GM21515 (cell line): ENCODE measurements at regions not wholly inside any gene's neighbourhood (a gene's known extent, or its start where the extent isn't known, plus 50 kb on each side); places are given as distances from the start of the nearest gene placed in this dataset.
"Not testable (repeated sequence)": the region's sequence is repeated elsewhere in the genome, so short reads cannot be mapped to it uniquely, and the experiment has no call there.

Experiments
- ATAC-seq: cut with Tn5 transposase; IDR thresholded peaks from one replicate; pipeline ENCODE4 v1.9.1; 2021; ENCODE audit not compliant: unreplicated experiment

- ATAC-seq = not testable (repeated sequence)
These were observed 1997.5 kb upstream of the RAG2 start for GRCh38 chr11:38595359-38596016.

DNA sequence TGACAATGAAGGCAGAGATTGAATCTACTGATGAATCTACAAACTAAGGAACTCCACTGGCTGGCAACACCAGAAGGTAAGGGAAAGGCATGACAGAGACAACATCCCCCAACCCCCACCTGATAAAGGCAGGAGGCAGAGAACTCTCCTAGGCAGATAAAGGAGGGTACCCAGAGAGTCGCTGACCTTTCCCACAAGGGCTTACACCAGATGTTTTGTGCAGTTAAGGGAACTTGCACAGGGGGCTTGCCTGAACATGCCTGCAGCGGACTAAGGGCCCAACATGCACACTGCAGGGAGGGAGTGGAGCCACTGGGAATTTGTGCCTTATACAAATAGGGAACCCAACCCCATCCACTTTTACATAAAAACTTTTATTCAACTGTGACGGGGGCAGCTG, 1996.9 kb upstream of the RAG2 start:
- no peak for ATAC-seq

DNA sequence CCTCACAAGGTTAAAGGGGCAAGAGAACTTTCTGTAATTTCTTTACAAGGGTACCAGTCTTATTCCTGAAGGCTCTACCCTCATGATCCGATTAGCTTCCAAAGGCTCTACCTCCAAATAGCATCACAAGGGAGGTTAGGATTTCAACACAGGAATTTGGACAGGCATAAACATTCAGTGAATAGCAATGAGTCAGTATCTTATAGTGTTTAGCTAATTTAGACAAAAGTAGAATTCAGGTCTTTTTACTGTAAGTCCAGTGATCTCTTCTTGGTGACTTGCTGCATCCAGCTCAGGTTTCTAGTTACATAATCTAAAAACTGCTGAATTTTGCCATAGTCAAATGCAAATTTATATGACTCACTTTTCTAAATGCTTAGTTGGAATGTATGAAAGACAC, 1995.6 kb upstream of the RAG2 start:
- ATAC-seq = no peak

GRCh38 chr11:38582756-38583155, 1984.7 kb upstream of the RAG2 start:
- no peak for ATAC-seq

DNA sequence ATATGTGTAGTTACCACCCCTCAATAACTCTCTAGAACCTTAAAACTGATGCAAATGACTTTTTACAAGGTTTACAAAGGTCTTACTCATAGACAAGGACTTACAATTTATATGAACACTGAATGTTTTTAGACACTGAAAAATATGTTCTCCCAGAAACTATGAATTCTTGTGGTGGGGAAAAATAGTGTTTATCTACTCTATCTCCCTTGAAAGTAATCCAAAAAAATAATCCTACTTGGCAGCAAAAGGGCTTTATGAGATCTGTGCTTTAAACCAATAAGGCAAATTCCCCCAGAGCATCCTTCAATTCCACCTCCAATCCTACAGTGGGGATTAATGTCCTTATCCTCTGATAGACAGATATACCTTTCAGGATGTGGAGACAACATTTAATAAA, 1984.1 kb upstream of the RAG2 start:
- ATAC-seq = no peak

DNA sequence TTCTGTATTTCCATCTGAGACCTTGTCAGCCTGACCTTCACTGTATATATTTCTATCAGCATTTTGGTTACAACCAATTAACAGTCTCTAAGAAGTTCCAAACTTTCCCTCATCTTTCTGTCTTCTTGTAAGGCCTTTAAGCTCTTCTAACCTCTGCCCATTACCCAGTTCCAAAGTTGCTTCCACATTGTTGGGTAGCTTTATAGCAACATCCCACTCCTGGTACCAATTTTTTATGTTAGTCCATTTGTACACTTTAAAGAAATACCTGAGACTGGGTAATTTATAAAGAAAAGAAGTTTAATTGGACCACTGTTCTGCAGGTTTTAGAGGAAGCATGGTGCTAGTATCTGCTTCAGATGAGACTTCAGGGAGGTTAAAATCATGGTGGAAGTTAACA, 1979.7 kb upstream of the RAG2 start:
- no peak for ATAC-seq

GRCh38 chr11:38562562-38562961, 1964.5 kb upstream of the RAG2 start:
- no peak for ATAC-seq

DNA sequence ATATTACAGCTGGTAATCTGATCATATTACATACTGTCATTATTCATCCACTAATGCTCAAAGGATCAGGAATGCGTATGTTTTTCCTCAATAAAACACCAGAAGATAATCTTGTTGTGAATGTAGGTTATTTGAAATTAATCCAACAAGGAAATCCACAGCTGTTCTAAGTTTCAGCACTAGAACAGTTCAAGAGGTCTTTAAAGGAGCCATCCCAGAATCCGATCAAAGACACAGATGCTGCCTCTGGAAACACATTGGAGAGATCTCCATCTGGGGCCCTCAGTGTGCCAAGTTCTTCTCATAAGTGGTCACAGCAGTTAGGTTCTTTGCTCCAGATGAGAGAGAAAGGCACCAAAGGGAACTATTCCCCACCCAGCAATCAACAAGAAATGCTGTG, 1955.1 kb upstream of the RAG2 start:
- no peak for ATAC-seq

- no peak for ATAC-seq
These were observed 1949.4 kb upstream of the RAG2 start for GRCh38 chr11:38547462-38547861.

GRCh38 chr11:38543986-38544385, 1946.0 kb upstream of the RAG2 start:
- ATAC-seq = no peak

DNA sequence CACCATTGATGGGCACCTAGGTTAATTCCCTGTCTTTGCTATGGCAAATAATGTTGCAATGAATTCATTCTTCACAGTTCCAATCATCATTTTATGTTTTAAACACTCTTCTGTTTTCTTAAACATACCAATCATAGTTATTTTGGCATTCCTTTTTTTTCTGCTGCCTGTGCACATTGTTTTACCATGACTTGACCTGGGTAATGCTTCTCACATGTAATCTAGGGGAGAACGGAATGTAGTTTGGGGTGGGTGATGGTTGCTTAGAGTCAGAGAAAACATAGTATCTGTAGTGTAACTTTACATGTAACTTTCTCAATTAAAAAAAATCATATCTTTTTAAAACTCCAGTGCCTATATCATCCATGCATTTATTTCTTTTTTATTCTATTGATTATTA, 1945.3 kb upstream of the RAG2 start:
- no peak for ATAC-seq

DNA sequence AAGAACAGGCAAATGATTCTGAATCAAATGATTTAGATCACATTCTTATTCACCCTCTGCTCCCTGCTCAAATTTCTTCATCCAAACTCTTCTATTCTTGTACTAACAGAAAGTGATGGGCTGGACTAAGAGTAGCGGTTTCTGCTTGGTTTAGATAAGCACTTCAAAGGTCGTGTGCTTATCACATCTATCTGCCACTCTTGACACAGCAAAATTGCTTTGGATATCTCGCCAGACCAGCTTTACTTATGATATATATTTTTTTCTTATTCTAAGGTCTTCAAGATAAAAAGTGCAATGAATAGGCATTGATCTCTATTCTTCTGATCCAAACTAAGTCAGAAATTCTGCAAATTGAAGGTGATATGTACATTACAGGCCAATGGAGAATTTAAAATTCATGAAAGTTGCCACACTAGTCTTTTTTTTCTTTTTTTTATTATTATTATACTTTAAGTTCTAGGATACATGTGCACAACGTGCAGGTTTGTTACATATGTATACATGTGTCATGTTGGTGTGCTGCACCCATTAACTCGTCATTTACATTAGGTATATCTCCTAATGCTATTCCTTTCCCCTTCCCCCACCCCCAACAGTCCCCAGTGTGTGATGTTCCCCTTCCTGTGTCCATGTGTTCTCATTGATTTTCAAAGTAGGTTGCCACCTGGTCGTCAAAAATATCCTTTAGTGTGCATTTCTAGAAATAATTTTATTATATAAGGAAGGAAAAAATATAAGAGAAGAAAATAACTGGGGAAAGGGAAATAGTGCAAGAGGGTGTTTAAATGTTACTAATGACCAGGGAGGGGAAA, 1941.0 kb upstream of the RAG2 start:
- ATAC-seq = no peak

DNA sequence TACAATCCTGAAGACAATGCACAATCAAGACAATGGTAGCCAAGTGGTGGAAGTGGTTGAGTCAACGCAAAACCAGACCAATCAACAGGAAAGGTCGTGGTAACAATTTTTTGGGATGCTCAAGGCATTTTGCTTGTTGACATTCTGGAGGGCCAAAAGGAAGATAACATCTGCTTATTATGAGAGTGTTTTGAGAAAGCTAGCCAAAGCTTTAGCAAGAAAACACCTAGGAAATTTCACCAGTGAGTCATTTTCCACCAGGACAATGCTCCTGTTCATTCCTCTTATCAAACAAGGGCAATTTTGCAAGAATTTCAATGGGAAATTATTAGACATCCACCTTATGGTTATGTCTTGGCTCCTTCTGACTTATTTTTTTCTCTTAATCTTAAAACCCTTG, 1932.2 kb upstream of the RAG2 start:
- no peak for ATAC-seq

DNA sequence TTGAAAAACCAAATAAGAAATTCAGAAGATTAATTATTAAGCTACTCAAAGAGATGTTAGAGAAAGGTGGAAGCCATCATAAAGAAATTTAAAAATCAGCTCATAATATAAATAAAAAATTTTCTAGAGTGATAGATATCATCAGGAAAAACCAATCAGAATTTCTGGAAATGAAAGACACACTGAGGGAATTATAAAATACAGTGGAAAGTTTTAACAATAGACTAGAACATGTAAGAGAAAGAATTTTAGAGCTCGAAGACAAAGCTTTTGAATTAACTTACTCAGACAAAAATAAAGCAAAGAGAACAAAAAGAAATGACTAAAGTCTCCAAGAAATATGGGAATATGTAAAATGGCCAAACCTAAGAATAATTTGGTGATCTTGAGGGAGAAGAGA, 1926.9 kb upstream of the RAG2 start:
- ATAC-seq = no peak

DNA sequence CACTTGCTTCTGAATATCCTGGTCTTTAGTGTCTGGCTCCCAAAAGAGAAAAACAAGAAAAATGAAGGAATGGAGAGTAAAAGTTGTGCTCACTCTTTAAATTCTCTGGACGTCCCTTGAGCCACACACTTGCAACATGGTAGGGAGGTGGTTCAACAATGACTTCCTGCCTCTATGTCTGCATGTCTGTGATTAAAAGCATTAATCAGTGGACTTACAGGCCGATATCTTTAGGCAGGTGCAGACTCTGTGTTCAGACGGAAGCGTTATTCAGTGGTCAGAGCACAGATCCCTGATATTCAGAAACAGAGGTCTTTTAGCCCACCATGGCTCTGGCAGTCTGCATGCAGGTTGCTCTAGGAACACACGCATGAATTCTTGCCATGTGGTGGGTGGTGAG, 1920.0 kb upstream of the RAG2 start:
- no peak for ATAC-seq

DNA sequence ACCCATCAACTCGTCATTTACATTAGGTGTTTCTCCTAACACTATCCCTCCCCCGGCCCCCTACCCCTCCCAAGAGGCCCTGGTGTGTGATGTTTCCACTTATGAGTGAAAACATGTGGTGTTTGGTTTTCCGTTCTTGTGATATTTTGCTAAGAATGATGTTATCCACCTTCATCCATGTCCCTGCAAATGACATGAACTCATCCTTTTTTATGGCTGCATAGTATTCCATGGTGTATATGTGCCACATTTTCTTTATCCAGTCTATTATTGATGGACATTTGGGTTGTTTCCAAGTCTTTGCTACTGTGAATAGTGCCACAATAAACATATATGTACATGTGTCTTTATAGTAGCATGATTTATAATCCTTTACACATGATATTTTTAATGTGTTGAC, 1914.8 kb upstream of the RAG2 start:
- not testable (repeated sequence) for ATAC-seq

- no peak for ATAC-seq
These were observed 1912.0 kb upstream of the RAG2 start for GRCh38 chr11:38510041-38510440.

DNA sequence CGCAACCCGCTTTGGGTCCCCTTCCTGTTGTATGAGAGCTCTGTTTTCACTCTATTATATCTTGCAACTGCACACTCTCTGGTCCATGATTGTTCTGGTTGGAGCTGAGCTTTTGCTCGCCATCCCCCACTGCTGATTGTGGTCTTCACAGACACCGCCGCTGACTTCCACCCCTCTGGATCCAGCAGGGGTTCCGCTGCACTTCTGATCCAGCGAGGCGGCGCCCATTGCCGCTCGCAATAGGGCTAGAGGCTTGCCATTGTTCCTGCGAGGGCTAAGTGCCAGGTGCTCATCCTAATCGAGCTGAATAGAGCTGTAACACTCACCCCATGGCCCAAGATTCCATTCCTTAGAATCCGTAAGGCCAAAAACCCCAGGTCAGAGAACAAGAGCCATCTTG, 1905.8 kb upstream of the RAG2 start:
- ATAC-seq = no peak

DNA sequence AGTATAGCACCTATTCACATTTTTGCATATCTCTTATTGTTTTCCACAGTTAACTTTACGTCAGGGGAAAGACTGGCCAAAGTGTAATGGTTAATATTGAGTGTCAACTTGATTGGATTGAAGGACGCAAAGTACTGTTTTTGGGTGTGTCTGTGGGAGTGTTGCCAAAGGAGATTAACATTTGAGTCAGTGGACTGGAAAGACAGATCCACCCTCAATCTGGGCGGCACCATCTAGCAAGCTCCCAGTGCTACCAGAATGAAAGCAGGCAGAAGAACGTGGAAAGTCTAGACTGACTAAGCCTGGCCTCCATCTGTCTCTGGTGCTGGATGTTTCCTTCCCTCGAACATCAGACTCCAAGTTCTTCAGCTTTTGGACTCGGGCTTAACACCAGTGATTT, 1900.7 kb upstream of the RAG2 start:
- ATAC-seq = no peak

DNA sequence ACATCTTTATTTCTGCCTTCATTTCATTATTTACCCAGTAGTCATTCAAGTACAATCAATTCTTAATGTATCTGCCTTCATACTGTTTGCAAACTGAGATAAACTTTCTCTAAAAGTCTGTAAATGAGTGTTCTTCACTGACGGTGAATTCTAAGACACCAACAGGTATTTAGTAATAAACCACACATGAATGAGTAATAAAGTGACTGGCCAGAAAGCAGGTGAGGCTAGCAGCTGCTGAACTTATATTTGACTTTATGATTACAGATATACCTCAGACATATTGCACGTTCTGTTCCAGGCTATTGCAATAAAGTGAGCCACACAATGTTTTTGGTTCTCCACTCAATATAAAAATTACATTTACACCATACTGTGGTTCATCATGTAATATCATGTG, 1894.0 kb upstream of the RAG2 start:
- no peak for ATAC-seq

GRCh38 chr11:38481391-38481790, 1883.4 kb upstream of the RAG2 start:
- ATAC-seq = no peak

- no peak for ATAC-seq
These were observed 1879.0 kb upstream of the RAG2 start for GRCh38 chr11:38476808-38477575.
